Kidney capillary endothelial cell (primary cell): ENCODE measurements at regions not wholly inside any gene's neighbourhood (a gene's known extent, or its start where the extent isn't known, plus 50 kb on each side); places are given as distances from the start of the nearest gene placed in this dataset.
"Not testable (repeated sequence)": the region's sequence is repeated elsewhere in the genome, so short reads cannot be mapped to it uniquely, and the experiment has no call there.

Experiments used
- DNase-seq: peaks from one replicate; pipeline ENCODE4 v3.0.0-alpha.2; 2018; ENCODE audit warnings: low spot score

DNA sequence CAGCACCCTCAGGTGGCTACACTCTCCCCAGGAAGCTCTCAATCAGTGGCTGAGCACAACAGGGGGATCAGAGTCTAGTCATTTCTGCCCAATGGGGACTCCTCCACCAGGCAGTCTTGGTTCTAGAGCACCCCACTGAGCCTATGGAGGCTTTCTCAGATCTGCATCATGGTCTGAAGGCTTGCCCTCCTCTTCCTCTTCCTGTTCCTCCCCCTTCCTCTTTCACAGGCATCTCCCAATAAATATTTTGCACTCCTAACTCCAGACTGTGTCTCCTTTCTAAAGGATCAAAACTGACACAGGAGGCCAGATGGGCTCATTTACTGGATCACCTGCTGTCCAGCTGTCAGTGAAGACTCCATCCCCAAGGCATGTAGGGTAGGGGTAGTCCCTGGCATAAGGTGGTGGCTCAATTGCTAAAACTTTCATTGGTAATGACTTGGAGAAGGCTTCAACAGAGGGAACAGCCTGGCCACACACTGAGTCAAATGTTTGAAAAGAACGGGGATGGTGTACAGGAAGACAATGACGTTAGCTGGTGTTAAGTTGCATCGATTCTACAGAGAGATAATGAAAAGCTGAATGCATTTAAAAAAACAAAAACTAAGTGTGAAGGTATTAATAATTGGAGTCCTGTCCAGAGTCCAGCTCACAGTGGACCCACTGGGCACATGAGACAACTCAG, 84.2 kb upstream of the SLC2A1 start:
- DNase-seq: no peak

DNA sequence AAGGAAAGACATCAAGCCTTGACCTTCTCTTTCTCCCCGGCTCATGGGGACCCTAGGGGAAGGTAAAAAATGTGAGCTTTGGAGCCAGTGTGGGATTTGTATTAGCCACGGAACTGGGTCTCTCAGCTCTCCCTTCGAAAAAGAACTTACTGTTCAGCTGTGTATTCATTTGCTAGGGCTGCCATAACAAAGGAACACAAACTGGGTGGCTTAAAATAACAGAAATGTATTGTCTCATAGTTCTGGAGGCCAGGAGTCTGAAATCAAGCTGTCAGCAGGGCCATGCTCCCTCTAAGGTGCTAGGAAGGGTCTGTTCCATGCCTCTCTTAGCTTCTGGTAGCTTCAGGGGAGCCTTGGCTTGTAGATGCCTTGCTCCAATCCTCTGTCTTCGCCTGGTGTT, 83.5 kb upstream of the SLC2A1 start:
- no peak for DNase-seq

DNA sequence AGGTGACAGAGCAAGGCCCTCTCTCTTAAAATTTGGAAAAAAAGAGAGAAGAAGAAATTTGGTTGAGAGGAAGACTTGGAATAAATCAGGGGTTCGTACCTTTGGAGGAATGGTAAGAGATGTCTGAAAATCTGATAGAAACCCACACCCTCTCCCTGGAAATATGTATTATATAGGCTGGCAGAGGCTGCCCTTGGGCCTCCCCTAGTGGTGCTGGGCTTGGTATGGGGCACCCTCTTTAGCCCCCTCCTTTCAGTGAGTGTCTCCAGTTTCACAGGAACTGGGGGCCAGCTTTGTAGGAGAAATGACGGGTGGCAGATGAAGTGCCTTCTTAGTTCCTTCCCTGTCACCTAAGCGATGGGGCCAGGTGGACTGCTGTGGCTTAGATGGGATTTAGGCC, 82.9 kb upstream of the SLC2A1 start:
- DNase-seq: no peak

DNA sequence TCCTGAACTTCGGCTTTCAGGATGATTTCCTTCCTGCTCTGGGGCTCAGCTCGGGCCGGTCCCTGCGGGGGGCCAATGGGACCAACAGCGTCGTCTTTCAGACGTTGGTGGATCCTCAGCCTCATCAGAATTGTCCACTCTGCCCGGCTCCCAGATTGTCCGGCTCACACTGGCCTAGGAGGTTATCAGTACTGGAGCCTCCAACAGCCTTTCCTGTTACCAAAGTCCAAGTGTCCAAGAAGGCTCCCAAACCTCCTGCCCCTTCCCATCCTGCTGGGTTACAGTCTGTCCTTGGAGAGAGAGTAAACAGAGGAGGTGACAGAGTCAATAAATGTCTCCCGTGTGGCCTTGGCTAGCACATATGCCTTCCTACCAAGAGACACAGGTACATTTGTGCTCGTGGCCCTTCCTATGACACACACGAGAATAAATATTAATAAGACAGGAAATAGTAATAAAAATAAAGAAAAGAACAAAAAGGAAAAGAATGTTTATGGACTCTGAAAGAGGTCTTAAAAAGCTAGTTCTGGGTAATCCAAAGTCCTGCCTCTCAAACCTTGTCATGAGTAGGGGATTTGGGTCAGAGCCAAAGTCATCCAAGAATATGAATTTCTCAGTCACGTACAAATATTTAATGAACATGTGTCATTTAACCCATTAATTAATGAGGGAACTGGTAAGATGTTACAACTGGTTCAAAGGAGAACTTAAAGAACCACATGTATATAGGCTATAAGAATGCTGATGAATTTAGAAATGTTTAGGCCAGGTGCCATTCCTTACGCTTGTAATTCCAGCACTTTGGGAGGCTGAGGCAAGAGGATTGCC, 80.8 kb upstream of the SLC2A1 start:
- no peak for DNase-seq

DNA sequence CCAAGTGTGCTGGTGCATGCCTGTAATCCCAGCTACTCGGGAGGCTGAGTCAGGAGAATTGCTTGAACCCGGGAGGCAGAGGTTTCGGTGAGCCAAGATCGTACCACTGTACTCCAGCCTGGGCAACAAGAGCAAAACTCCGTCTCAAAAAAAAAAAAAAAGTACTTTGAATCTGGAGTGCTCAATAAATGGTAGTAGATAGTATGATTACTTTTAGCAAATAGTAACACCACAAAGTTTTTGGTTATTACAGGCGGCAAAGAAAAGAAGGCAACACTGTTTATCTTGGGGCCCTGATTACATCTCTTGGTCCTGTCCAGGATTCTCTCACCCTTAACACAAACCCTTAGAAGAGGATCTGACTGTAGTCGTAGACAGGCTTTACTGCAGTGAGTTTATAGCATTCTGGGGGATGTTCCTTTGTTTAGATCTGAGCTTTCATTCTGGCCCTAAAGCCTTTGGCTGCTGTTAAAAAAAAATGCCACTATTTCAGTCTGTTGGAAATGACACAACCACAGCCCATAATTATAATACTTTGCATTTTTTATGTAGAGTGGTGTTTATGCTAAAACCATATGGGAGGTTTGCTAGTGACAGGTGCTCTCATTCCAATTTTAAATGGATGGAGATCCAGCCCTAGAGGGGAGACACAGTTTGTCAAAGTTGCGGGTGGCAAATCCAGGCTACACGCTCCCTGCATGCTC, 79.7 kb upstream of the SLC2A1 start:
- DNase-seq: no peak

DNA sequence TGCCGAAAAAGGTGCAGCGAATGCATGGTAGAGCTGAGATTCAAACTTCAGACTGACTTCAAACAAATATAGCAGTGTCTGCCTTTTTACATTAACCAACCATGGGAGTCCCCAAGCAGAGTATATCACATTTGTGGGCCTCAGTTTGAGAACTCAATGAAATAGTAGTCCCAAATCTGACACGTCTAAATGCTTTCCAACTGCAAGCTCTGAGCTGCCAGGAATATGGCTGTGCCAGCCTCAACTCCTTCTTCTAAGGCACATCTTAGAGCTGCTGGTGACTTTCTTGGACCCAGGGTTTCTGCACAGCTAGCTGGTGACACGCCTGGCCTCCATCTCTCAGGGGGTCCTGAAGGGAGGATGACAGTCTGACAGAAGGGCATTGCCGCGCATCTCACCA, 78.8 kb upstream of the SLC2A1 start:
- DNase-seq: no peak

DNA sequence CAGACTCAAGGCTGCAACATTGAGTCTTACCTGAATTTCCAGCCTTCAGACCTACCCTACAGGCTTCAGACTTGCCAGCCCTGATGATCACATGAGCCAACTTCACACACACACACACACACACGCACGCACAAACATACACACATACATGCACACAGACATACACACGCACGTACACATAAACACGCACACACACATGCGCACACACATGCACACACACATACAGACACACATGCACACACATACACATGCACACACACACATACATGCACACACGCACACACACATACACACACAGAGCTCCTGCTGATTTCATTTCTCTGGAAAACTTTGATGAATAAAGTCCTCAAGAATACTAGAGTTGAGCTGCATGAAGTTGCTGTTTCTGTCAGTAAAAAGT, 78.3 kb upstream of the SLC2A1 start:
- DNase-seq: no peak

DNA sequence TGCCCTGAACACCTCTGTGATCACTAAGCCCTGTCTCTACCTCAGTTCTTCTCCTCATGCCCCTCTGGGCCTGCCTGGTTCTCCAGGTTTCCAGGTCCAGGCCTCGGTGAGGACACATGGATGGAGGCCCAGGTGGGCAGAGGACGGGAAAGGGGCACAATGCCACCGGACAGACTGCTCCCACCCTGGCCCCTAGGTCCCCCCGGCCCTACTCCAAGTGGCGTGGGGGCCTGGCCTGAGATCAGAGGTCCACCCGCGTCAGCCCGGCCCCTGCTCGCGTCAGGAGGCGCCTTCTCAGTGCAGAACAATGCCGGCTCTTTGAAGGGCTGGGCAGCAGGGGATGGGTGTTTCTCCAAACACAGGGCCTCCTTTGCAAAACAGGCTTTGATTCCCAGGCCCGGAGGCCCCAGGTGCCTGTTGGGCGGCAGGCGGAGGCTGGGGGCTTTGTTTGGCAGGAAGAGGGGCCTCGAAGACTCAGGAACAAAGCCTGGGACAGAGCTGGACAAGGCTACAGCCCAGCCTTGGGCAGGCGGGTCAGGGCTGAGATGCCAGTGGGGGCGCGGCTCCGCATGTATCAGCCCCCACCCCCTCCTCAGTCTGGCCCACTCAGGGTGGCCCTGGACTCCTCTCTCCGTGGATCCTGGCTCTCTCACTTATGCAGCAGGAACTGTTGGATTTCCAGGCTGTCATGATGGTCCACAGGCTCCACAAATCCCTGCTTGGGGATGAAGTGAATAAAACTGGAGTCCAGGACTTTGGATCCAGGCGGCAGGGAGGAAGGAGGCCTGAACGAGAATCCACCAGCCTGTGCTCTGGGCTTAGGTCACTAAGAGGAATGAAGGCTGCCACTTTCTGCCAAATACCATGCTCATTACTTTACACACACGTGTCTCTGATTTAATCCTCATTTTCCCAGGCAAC, 77.4 kb upstream of the SLC2A1 start:
- DNase-seq: no peak

DNA sequence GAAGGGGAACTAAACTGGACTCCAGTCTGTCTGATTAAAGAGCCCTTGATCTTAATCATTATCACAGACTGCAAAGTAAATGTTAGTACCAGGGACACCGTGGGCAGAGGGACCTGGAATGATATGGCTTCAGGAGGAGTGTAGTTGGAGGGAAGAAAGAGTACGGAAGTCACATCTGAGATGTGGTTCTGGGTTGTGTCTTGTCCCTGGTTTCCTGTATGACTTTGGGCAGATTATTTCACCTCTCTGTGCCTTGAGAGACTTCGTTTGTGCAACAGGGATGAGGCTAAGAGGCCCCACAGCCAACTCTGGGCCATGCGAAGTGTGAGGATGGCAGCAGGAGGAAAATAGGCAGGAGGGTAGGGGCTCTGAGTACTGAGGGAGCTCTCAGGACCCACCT, 76.1 kb upstream of the SLC2A1 start:
- DNase-seq: no peak

DNA sequence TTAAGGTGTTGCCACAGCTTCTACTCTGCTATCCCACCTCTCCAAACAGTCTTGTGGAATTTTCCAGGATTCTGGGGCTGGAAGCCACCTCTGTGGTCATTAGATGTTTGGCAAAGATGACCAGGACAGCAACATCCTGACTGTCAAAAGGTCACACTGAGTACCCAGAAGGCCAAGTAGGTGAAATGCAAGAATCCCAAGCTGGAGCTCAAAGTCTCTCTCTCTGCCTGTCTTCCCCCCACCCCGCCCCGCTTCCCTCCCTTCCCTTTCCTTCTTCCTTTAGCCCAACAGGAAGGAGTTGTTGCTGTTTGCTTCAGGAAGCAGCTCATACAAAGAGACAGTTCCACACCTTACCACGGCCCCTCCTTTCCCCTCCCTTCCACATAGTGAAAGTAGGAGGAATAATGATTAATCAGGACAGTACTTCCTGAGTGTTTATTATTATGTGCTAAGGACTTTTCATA, 75.6 kb upstream of the SLC2A1 start:
- DNase-seq: no peak

DNA sequence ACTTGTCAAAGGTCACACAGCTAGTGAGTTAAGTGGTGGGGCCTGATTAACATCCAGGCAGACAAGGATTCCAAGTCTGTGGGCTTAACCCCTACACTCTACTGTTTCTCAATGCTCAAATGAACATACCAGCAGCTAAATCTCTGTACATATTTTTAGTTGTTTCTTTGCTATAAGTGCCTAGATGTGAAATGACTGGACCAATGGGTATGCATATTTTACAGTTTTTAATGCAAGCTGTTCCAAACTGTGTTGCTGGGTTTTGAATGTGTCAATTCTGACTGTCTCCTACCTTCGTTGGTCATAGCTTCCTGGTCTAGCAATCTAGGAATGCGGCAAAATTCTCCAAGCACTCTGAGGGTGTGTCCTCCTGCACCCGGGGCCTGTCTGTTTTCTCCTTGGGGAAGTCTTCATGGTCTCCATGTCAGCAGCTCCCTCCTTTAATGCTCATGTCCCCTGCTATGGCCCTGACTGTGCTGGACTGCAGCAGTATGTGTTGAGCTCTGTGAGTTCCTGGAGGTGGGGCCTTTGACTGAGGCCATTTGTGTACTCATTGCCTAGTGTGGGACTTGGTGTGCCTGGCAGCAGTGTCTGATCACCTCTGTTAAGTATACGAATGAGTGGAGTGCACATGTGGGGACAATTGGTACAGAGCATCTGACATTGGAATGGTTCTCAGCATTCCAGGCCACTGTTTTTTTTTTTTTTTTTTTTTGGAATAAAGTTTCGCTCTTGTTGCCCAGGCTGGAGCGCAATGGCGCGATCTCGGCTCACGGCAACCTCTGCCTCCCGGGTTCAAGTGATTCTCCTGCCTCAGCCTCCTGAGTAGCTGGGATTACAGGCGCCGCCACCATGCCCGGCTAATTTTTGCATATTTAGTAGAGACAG, 72.9 kb upstream of the SLC2A1 start:
- no peak for DNase-seq

DNA sequence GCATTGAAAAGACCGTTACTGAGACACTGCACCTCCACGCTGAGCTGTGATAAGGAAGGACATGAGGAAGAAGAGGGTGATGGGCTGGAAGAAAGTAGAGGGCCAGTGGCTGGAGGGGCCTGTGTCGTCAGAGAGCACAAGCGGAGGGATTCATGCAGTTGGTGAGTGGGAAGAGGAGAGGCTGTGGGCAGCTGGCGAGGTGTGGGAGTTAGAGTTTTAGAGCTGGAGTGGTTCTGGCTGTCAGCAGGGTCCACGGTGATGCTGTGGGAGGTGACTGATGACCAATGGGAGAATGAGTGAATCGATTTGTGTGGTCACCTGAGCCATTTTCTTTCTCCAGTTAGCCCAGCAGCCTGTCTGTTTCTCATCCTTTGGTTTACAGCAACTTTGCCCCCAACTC, 66.2 kb upstream of the SLC2A1 start:
- no peak for DNase-seq

DNA sequence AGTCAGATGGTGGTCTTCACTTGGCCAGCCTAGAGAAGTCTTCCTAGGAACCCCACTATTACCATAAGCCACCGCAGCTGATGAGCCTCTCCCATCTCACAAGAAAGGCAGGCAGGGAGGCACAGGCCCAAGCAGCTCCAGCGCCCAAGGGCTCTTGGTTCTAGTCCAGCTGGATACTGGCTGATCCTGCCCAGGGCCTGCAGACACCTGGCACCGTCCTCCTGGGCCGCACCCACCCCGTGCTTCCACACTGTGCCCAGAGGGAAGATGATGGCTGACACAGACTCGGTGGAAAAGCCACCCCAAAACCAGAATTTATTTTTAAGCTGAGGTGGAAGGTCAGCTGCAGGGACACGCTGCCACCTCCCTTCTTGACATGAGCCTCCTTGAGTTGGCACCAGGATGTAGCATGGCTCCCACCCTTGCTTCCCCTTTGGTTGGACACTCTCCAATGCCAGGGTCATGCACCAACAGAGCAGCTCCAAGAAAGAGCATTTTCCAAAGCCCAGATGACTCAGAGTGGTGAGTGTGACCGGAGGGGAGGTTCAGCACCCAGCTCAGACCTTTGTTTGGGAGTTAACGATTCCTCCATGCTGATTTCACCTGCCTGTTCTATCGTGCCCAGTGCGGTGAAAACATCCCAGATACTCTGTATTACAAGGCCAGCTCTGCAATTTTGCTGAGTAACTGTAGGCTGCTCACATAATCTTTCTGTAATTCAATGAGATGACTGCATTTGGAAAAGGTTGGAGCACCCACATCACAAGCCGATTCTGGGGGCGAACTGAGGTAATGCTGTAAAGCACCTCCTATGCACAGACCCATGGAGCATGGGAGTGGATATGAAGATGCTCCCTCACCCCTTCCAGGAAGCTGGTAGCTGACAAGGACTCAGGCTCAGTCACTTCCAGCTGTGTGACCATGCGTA, 63.1 kb upstream of the SLC2A1 start:
- no peak for DNase-seq

DNA sequence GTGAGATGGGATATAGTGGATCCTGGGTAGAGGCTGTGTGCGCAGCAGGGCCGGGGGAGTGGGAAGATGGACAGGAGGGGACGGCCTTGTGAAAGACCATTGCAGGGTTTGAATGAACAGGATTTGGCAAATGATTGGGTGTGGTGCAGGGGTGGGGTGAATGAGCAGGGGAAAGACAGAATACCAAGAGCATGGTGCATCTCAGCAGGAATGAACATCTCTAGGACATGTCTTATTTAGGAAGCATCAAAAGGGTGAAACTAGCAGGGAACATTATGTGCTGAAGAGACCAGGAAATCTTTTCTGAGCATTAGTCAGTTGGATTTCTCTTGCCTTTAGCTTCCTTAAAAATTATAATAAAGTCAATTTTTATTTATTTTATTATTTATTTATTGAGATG, 60.6 kb upstream of the SLC2A1 start:
- no peak for DNase-seq

DNA sequence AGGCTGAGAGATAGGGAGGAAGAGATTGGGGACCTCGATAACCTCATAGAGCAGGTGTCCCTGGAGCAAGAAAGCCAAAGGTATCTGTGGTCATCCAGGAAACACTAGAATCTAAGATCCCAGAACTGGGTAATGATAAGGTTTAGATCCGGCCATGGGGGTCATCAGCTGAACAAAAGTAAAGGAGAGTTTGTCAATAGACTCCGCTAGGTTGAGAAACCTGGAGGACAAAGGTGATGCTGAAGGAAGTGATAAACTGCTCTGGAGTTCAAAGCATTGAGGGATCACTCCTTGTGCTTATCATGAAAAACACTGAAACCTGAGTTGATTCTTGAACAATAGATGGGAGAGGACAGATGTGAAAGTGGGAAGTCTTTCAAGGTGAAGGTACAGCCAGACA, 59.5 kb upstream of the SLC2A1 start:
- DNase-seq: no peak

DNA sequence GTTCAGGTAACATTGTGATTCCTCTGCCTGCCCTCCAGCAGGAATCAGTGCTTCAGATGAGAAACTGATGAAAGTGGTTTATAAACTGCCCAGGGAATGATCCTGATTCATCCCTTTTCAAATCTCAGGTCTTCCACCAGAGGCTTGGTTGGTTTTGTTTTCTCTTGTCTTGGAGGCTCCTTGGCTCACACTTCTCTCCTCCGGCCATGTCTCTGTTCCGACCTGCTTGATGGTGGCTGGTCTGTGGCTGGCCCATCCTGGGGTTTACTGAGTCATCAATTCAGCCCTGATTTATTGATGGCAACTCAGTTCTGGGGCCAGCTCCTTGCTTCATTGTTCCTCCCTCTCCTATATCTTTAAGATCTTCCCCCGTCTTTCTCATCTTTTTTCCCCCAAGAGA, 56.6 kb upstream of the SLC2A1 start:
- no peak for DNase-seq

DNA sequence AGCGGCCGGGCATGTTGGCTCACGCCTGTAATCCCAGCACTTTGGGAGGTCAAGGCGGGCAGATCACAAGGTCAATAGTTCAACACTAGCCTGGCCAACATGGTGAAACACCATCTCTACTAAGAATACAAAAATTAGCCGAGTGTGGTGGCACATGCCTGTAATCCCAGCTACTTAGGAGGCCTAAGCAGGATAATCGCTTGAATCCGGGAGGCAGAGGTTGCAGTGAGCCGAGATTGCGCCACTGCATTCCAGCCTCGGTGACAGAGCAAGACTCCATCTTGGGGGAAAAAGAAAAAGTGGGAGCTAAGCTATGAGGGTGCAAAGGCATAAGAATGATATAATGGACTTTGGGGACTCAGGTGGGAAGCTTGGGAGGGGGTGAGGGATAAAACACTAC, 55.9 kb upstream of the SLC2A1 start:
- DNase-seq: not testable (repeated sequence)

DNA sequence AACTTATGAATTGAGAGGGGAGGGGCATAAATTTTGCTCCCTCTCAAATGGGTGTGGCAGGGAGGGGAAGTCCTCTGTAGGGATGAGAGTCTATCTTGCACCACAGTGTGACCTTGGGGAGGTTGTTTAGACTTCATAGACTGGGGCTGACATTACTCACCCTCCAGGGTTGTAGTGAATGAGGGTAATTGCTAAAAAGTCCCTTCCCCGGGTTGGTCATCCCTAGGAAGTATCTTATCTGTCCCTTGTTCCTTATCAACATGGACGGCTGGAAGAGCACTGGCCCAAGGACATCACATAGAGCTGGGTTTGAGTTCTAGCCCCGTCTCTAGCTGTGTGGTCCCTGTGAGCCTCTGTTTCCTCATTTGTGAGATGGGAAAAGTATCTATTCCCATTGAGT, 52.4 kb upstream of the SLC2A1 start:
- DNase-seq: no peak

DNA sequence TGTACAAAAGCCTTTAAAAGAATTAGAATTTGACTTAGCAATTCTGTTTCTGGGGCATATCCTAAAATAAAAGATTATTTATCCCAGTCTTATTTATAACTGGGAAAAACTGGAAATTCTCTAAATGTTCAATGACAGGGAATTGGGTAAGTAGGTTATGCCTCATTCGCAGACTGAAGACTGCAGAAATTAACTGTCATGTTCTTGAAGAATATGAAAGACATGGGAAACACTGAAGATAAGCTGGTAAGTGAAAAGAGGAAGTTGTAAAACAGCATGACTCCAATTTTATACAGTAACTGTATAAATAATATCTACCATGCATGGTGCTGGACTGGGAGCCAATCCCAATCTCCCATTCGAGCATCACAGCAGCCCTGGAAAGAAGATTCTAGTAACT, 50.6 kb upstream of the SLC2A1 start:
- no peak for DNase-seq
